ENCODE measurements at regions not wholly inside any gene's neighbourhood (a gene's known extent, or its start where the extent isn't known, plus 50 kb on each side); places are given as distances from the start of the nearest gene placed in this dataset.

- TF ChIP-seq ZFX (IDR thresholded peaks at IDR 0.05; ENCODE audit: borderline replicate concordance) (no peak), CTCF (IDR thresholded peaks at IDR 0.05) (no peak)
- H3K27ac ChIP-seq = no peak overlapping the region
Measured at GRCh38 chr2:208573569-208573968, 167.0 kb downstream of the PTH2R start.

GRCh38 chr2:208579678-208580077, 173.1 kb downstream of the PTH2R start:
- TF ChIP-seq CTCF (IDR thresholded peaks at IDR 0.05) (no peak), ZFX (IDR thresholded peaks at IDR 0.05; ENCODE audit: borderline replicate concordance) (no peak)
- no peak overlapping the region for H3K27ac ChIP-seq

- no peak for TF ChIP-seq ZFX (IDR thresholded peaks at IDR 0.05; ENCODE audit: borderline replicate concordance)
- TF ChIP-seq CTCF (IDR thresholded peaks at IDR 0.05) = no peak
- no peak overlapping the region for H3K27ac ChIP-seq
Measured at GRCh38 chr2:208584378-208584985, 177.9 kb downstream of the PTH2R start.

DNA sequence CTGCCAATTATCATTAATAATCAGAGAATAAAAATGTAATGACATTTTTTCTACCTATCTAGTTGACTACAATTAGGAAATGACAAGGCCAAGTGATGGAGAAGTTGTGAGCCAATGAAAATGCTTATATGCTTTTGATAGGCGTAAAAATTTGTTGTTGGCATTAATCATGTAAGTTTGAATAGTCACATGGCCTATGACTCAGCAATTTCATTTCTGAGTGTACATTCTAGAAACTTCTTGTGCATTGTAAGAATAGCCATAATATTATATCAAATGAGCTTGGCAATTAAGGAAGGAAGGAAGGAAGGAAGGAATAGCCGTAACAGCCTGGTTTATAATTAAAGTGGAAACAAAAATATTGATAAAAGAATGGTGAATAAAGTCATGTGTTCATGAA, 179.9 kb downstream of the PTH2R start:
- TF ChIP-seq ZFX (IDR thresholded peaks at IDR 0.05; ENCODE audit: borderline replicate concordance) (no peak), CTCF (IDR thresholded peaks at IDR 0.05) (no peak)
- no peak overlapping the region for H3K27ac ChIP-seq

- H3K27ac ChIP-seq = no peak overlapping the region
- TF ChIP-seq ZFX (IDR thresholded peaks at IDR 0.05; ENCODE audit: borderline replicate concordance) (no peak), CTCF (IDR thresholded peaks at IDR 0.05) (no peak)
Measured at GRCh38 chr2:208594642-208595385, 188.2 kb downstream of the PTH2R start.

- no peak for TF ChIP-seq CTCF (IDR thresholded peaks at IDR 0.05)
- TF ChIP-seq ZFX (IDR thresholded peaks at IDR 0.05; ENCODE audit: borderline replicate concordance) = no peak
- no peak overlapping the region for H3K27ac ChIP-seq
Measured at GRCh38 chr2:208595386-208596275, 189.0 kb downstream of the PTH2R start.

All from 22Rv1 (cell line).